H9 (cell line): ENCODE measurements at regions not wholly inside any gene's neighbourhood (a gene's known extent, or its start where the extent isn't known, plus 50 kb on each side); places are given as distances from the start of the nearest gene placed in this dataset.

Experiments
- DNase-seq: peaks from one replicate; pipeline ENCODE4 v3.0.0-alpha.2; 2017
- H2AFZ ChIP-seq: one replicate; pipeline ENCODE4 v1.6.1; 2013; ENCODE audit warnings: mild to moderate bottlenecking, low read length, control low read depth, moderate library complexity
- H2AK5ac ChIP-seq: 2 replicates; pipeline ENCODE4 v1.6.1; 2013; ENCODE audit warnings: low read length, control low read depth, mixed read lengths; ENCODE audit not compliant: insufficient read length
- H2BK120ac ChIP-seq: one replicate; pipeline ENCODE4 v1.6.1; 2013; ENCODE audit warnings: low read depth, mild to moderate bottlenecking, low read length, control low read depth, inconsistent platforms; ENCODE audit not compliant: poor library complexity, severe bottlenecking
- H2BK12ac ChIP-seq: 2 replicates; pipeline ENCODE4 v1.6.1; 2013; ENCODE audit warnings: low read length, control low read depth, mixed read lengths, low read depth; ENCODE audit not compliant: insufficient read length
- H2BK15ac ChIP-seq: 2 replicates; pipeline ENCODE4 v1.6.1; 2013; ENCODE audit warnings: low read depth, low read length, control low read depth
- H2BK20ac ChIP-seq: one replicate; pipeline ENCODE4 v1.6.1; 2013; ENCODE audit warnings: low read depth, mild to moderate bottlenecking, low read length, control low read depth, inconsistent platforms; ENCODE audit not compliant: poor library complexity, severe bottlenecking
- H2BK5ac ChIP-seq: 2 replicates; pipeline ENCODE4 v1.6.1; 2013; ENCODE audit warnings: low read length, control low read depth, mixed read lengths; ENCODE audit not compliant: insufficient read length
- H3K14ac ChIP-seq: 2 replicates; pipeline ENCODE4 v1.6.1; 2013; ENCODE audit warnings: low read length, control low read depth; ENCODE audit not compliant: insufficient read depth
- H3K18ac ChIP-seq: 2 replicates; pipeline ENCODE4 v1.6.1; 2013; ENCODE audit warnings: low read depth, mild to moderate bottlenecking, mixed read lengths, low read length, control low read depth; ENCODE audit not compliant: insufficient read length
- H3K23ac ChIP-seq: 2 replicates; pipeline ENCODE4 v1.6.1; 2013; ENCODE audit warnings: low read length, control low read depth, mixed read lengths, low read depth; ENCODE audit not compliant: insufficient read length
- H3K23me2 ChIP-seq: 2 replicates; pipeline ENCODE4 v1.6.1; 2013; ENCODE audit warnings: low read depth, mild to moderate bottlenecking, mixed read lengths, low read length, control low read depth; ENCODE audit not compliant: insufficient read length, poor library complexity, severe bottlenecking
- H3K27ac ChIP-seq: 2 replicates; pipeline ENCODE4 v1.5.1; 2013; ENCODE audit warnings: low read length, control low read depth, mixed read lengths, low read depth; ENCODE audit not compliant: insufficient read length
- H3K27me3 ChIP-seq: 2 replicates; pipeline ENCODE4 v1.6.1; 2013; ENCODE audit warnings: low read length, control low read depth, inconsistent platforms; ENCODE audit not compliant: insufficient read depth
- H3K4ac ChIP-seq: 2 replicates; pipeline ENCODE4 v1.6.1; 2013; ENCODE audit warnings: low read depth, mild to moderate bottlenecking, control low read depth, inconsistent platforms, low read length, moderate library complexity
- H3K4me1 ChIP-seq: 2 replicates; pipeline ENCODE4 v1.6.1; 2013; ENCODE audit warnings: low read length, control low read depth, inconsistent platforms; ENCODE audit not compliant: insufficient read depth
- H3K4me2 ChIP-seq: 2 replicates; pipeline ENCODE4 v1.6.1; 2013; ENCODE audit warnings: low read length, control low read depth, mixed read lengths; ENCODE audit not compliant: insufficient read length, insufficient read depth
- H3K56ac ChIP-seq: 2 replicates; pipeline ENCODE4 v1.6.1; 2013; ENCODE audit warnings: low read depth, mild to moderate bottlenecking, mixed read lengths, low read length, control low read depth; ENCODE audit not compliant: insufficient read length
- H3K79me1 ChIP-seq: 2 replicates; pipeline ENCODE4 v1.6.1; 2013; ENCODE audit warnings: low read depth, mild to moderate bottlenecking, moderate library complexity, low read length, control low read depth, inconsistent platforms; ENCODE audit not compliant: insufficient read depth, poor library complexity, severe bottlenecking
- H3K79me2 ChIP-seq: 2 replicates; pipeline ENCODE4 v1.6.1; 2013; ENCODE audit warnings: low read length, control low read depth, inconsistent platforms; ENCODE audit not compliant: insufficient read depth
- H3K9ac ChIP-seq: 2 replicates; pipeline ENCODE4 v1.6.1; 2013; ENCODE audit warnings: low read length, control low read depth, mixed read lengths; ENCODE audit not compliant: insufficient read length; ENCODE audit errors: extremely low read depth
- H3K9me3 ChIP-seq: one replicate; pipeline ENCODE4 v1.6.1; 2013; ENCODE audit warnings: low read depth, low read length, inconsistent platforms; ENCODE audit not compliant: control insufficient read depth
- H3T11ph ChIP-seq: one replicate; pipeline ENCODE4 v1.6.1; 2013; ENCODE audit warnings: mild to moderate bottlenecking, low read length, control low read depth, inconsistent platforms
- H4K20me1 ChIP-seq: one replicate; pipeline ENCODE4 v1.6.1; 2013; ENCODE audit not compliant: control insufficient read depth, insufficient read length, insufficient read depth
- H4K5ac ChIP-seq: 2 replicates; pipeline ENCODE4 v1.6.1; 2013; ENCODE audit warnings: low read depth, mild to moderate bottlenecking, mixed read lengths, low read length, control low read depth; ENCODE audit not compliant: insufficient read length
- H4K8ac ChIP-seq: replicated peaks from 2 replicates; pipeline ENCODE4 v1.6.1; 2013; ENCODE audit warnings: low read length, control low read depth, mixed read lengths, low read depth; ENCODE audit not compliant: insufficient read length
- H4K91ac ChIP-seq: 2 replicates; pipeline ENCODE4 v1.6.1; 2013; ENCODE audit warnings: low read depth, mild to moderate bottlenecking, moderate library complexity, mixed read lengths, low read length, control low read depth; ENCODE audit not compliant: insufficient read length
- H3K27ac Mint-ChIP-seq, 3 experiments: 2 replicates in 2 of 3; 3 replicates in 1 of 3; pipeline ENCODE4 v1.8.0; 2020 to 2021; ENCODE audit warnings: mixed read lengths in 3 of 3, mild to moderate bottlenecking in 1 of 3, moderate library complexity in 1 of 3
- H3K27me3 Mint-ChIP-seq: 2 replicates; pipeline ENCODE4 v1.8.0; 2021; ENCODE audit warnings: low read depth, mild to moderate bottlenecking, moderate library complexity, mixed read lengths
- H3K36me3 Mint-ChIP-seq, 3 experiments: 2 replicates in 2 of 3; 3 replicates in 1 of 3; pipeline ENCODE4 v1.8.0; 2020 to 2021; ENCODE audit warnings: low read depth in 3 of 3, mixed read lengths in 3 of 3; ENCODE audit not compliant: insufficient read depth in 1 of 3
- H3K4me1 Mint-ChIP-seq, 2 experiments: 2 replicates each; pipeline ENCODE4 v1.8.0; 2020; ENCODE audit warnings: mixed read lengths in 2 of 2
- H3K4me3 Mint-ChIP-seq, 2 experiments: 2 replicates in 1 of 2; 3 replicates in 1 of 2; pipeline ENCODE4 v1.8.0; 2020 to 2021; ENCODE audit warnings: mild to moderate bottlenecking in 2 of 2, mixed read lengths in 2 of 2, moderate library complexity in 1 of 2
- H3K9me3 Mint-ChIP-seq, 2 experiments: 2 replicates in 1 of 2; 3 replicates in 1 of 2; pipeline ENCODE4 v1.8.0; 2020; ENCODE audit warnings: mild to moderate bottlenecking in 2 of 2, mixed read lengths in 2 of 2, moderate library complexity in 1 of 2
- WGBS: extraction: QIAGEN DNeasy Blood & Tissue Kit; methylation state at CpG from one replicate; pipeline ENCODE4 v1.1.7; 2013; ENCODE audit warnings: missing lambda C conversion rate, low lambda C conversion rate, mixed read lengths; ENCODE audit not compliant: insufficient read length; ENCODE audit errors: extremely low coverage; 5-methylcytosine and 5-hydroxymethylcytosine counted together
- TF ChIP-seq, protein P1 (sequence below): fragments of 200-600 bp; sonication (generic); conservative IDR thresholded peaks from 3 replicates; pipeline ENCODE4 v1.8.0; 2021; ENCODE audit warnings: antibody characterized with exemption, mild to moderate bottlenecking

DNA sequence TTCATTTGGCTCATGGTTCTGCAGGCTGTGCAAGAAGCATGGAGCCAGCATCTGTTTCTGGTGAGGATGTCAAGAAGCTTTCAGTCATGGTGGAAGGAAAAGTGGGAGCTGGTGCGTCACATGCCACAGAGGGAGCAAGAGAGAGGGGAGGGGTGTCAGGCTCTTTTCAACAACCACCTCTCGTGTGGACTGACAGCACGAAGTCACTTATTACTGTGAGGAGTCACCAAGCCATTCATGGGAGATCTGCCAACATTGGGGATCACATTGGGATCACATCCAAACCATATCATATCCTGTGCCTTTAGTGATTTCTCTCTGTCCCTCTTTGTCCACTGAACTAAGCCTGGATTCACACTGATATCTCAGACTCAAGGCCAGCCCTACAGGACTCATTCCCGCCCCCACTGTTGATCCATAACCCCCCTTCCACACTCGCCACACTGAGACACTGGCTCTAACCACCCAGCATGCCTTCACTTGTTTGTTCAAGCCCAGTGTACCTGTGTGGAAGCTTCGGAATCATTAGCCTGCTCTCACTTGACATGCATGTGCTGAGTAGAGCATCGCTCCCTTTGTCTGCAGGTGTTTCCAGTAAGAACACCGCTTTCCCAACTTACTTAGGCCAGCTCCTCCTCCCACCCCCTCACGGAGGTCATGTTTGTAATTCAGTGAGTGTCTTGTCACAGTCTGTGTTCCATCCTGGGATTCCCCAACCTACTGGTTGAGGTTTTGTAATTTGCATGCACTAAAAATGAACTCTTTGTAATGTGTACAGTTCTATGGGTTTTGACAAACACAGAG, 132.2 kb downstream of the KLF13 start:
- Histone ChIP-seq H3K9me3 (no peaks in the 10 kb centered on the region), H3K23me2 (no peaks in the 10 kb centered on the region), H2BK15ac (no peak overlapping the region), H4K8ac (no peak overlapping the region), H3K4me1 (no peaks in the 10 kb centered on the region; the same call in 1 of the 2 replicates), H3K18ac (no peak overlapping the region), H2BK20ac (no peak overlapping the region), H4K91ac (no peak overlapping the region), H2AK5ac (no peak overlapping the region), H3K4me2 (no peak overlapping the region), H3K14ac (no peak overlapping the region), H3K56ac (no peak overlapping the region), H3K23ac (no peak overlapping the region), H2BK12ac (no peak overlapping the region), H3K79me1 (no peaks in the 10 kb centered on the region), H4K5ac (no peak overlapping the region), H3K27ac (no peak overlapping the region), H2BK120ac (no peak overlapping the region), H4K20me1 (no peaks in the 10 kb centered on the region), H3T11ph (no peak overlapping the region), H3K79me2 (no peaks in the 10 kb centered on the region), H2BK5ac (no peak overlapping the region), H2AFZ (no peak overlapping the region), H3K27me3 (no peaks in the 10 kb centered on the region), H3K4ac (no peak overlapping the region), H3K9ac (no peak overlapping the region)
- no peaks in the 10 kb centered on the region for H3K36me3 Mint-ChIP-seq
- H3K4me3 Mint-ChIP-seq: no peak overlapping the region
- DNase-seq: no peak
- TF ChIP-seq, protein P1, sequence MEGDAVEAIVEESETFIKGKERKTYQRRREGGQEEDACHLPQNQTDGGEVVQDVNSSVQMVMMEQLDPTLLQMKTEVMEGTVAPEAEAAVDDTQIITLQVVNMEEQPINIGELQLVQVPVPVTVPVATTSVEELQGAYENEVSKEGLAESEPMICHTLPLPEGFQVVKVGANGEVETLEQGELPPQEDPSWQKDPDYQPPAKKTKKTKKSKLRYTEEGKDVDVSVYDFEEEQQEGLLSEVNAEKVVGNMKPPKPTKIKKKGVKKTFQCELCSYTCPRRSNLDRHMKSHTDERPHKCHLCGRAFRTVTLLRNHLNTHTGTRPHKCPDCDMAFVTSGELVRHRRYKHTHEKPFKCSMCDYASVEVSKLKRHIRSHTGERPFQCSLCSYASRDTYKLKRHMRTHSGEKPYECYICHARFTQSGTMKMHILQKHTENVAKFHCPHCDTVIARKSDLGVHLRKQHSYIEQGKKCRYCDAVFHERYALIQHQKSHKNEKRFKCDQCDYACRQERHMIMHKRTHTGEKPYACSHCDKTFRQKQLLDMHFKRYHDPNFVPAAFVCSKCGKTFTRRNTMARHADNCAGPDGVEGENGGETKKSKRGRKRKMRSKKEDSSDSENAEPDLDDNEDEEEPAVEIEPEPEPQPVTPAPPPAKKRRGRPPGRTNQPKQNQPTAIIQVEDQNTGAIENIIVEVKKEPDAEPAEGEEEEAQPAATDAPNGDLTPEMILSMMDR: no peak
- no CpG with 5 or more reads among the region's 9 CpGs for WGBS
- no peak overlapping the region for H3K27ac Mint-ChIP-seq
- peaks cover 21 to 31% of the 10 kb centered on the region in 2 experiments for H3K4me1 Mint-ChIP-seq
- no peaks in the 10 kb centered on the region for H3K9me3 Mint-ChIP-seq
- H3K27me3 Mint-ChIP-seq: peaks cover 8% of the 10 kb centered on the region
